H9 (cell line): ENCODE measurements at regions not wholly inside any gene's neighbourhood (a gene's known extent, or its start where the extent isn't known, plus 50 kb on each side); places are given as distances from the start of the nearest gene placed in this dataset.
A peak's percentile ranks its signal among the peaks of the same experiment; 100 is the strongest.
"Not testable (repeated sequence)": the region's sequence is repeated elsewhere in the genome, so short reads cannot be mapped to it uniquely, and the experiment has no call there.

Experiments used
- DNase-seq: peaks from one replicate; pipeline ENCODE4 v3.0.0-alpha.2; 2017
- H2AFZ ChIP-seq: one replicate; pipeline ENCODE4 v1.6.1; 2013; ENCODE audit warnings: mild to moderate bottlenecking, low read length, control low read depth, moderate library complexity
- H2AK5ac ChIP-seq: 2 replicates; pipeline ENCODE4 v1.6.1; 2013; ENCODE audit warnings: low read length, control low read depth, mixed read lengths; ENCODE audit not compliant: insufficient read length
- H2BK120ac ChIP-seq: one replicate; pipeline ENCODE4 v1.6.1; 2013; ENCODE audit warnings: low read depth, mild to moderate bottlenecking, low read length, control low read depth, inconsistent platforms; ENCODE audit not compliant: poor library complexity, severe bottlenecking
- H2BK12ac ChIP-seq: 2 replicates; pipeline ENCODE4 v1.6.1; 2013; ENCODE audit warnings: low read length, control low read depth, mixed read lengths, low read depth; ENCODE audit not compliant: insufficient read length
- H2BK15ac ChIP-seq: 2 replicates; pipeline ENCODE4 v1.6.1; 2013; ENCODE audit warnings: low read depth, low read length, control low read depth
- H2BK20ac ChIP-seq: one replicate; pipeline ENCODE4 v1.6.1; 2013; ENCODE audit warnings: low read depth, mild to moderate bottlenecking, low read length, control low read depth, inconsistent platforms; ENCODE audit not compliant: poor library complexity, severe bottlenecking
- H2BK5ac ChIP-seq: 2 replicates; pipeline ENCODE4 v1.6.1; 2013; ENCODE audit warnings: low read length, control low read depth, mixed read lengths; ENCODE audit not compliant: insufficient read length
- H3K14ac ChIP-seq: 2 replicates; pipeline ENCODE4 v1.6.1; 2013; ENCODE audit warnings: low read length, control low read depth; ENCODE audit not compliant: insufficient read depth
- H3K18ac ChIP-seq: 2 replicates; pipeline ENCODE4 v1.6.1; 2013; ENCODE audit warnings: low read depth, mild to moderate bottlenecking, mixed read lengths, low read length, control low read depth; ENCODE audit not compliant: insufficient read length
- H3K23ac ChIP-seq: 2 replicates; pipeline ENCODE4 v1.6.1; 2013; ENCODE audit warnings: low read length, control low read depth, mixed read lengths, low read depth; ENCODE audit not compliant: insufficient read length
- H3K23me2 ChIP-seq: 2 replicates; pipeline ENCODE4 v1.6.1; 2013; ENCODE audit warnings: low read depth, mild to moderate bottlenecking, mixed read lengths, low read length, control low read depth; ENCODE audit not compliant: insufficient read length, poor library complexity, severe bottlenecking
- H3K27ac ChIP-seq: 2 replicates; pipeline ENCODE4 v1.5.1; 2013; ENCODE audit warnings: low read length, control low read depth, mixed read lengths, low read depth; ENCODE audit not compliant: insufficient read length
- H3K27me3 ChIP-seq: 2 replicates; pipeline ENCODE4 v1.6.1; 2013; ENCODE audit warnings: low read length, control low read depth, inconsistent platforms; ENCODE audit not compliant: insufficient read depth
- H3K4ac ChIP-seq: 2 replicates; pipeline ENCODE4 v1.6.1; 2013; ENCODE audit warnings: low read depth, mild to moderate bottlenecking, control low read depth, inconsistent platforms, low read length, moderate library complexity
- H3K4me1 ChIP-seq: 2 replicates; pipeline ENCODE4 v1.6.1; 2013; ENCODE audit warnings: low read length, control low read depth, inconsistent platforms; ENCODE audit not compliant: insufficient read depth
- H3K4me2 ChIP-seq: 2 replicates; pipeline ENCODE4 v1.6.1; 2013; ENCODE audit warnings: low read length, control low read depth, mixed read lengths; ENCODE audit not compliant: insufficient read length, insufficient read depth
- H3K56ac ChIP-seq: 2 replicates; pipeline ENCODE4 v1.6.1; 2013; ENCODE audit warnings: low read depth, mild to moderate bottlenecking, mixed read lengths, low read length, control low read depth; ENCODE audit not compliant: insufficient read length
- H3K79me1 ChIP-seq: 2 replicates; pipeline ENCODE4 v1.6.1; 2013; ENCODE audit warnings: low read depth, mild to moderate bottlenecking, moderate library complexity, low read length, control low read depth, inconsistent platforms; ENCODE audit not compliant: insufficient read depth, poor library complexity, severe bottlenecking
- H3K79me2 ChIP-seq: 2 replicates; pipeline ENCODE4 v1.6.1; 2013; ENCODE audit warnings: low read length, control low read depth, inconsistent platforms; ENCODE audit not compliant: insufficient read depth
- H3K9ac ChIP-seq: 2 replicates; pipeline ENCODE4 v1.6.1; 2013; ENCODE audit warnings: low read length, control low read depth, mixed read lengths; ENCODE audit not compliant: insufficient read length; ENCODE audit errors: extremely low read depth
- H3K9me3 ChIP-seq: one replicate; pipeline ENCODE4 v1.6.1; 2013; ENCODE audit warnings: low read depth, low read length, inconsistent platforms; ENCODE audit not compliant: control insufficient read depth
- H3T11ph ChIP-seq: one replicate; pipeline ENCODE4 v1.6.1; 2013; ENCODE audit warnings: mild to moderate bottlenecking, low read length, control low read depth, inconsistent platforms
- H4K20me1 ChIP-seq: one replicate; pipeline ENCODE4 v1.6.1; 2013; ENCODE audit not compliant: control insufficient read depth, insufficient read length, insufficient read depth
- H4K5ac ChIP-seq: 2 replicates; pipeline ENCODE4 v1.6.1; 2013; ENCODE audit warnings: low read depth, mild to moderate bottlenecking, mixed read lengths, low read length, control low read depth; ENCODE audit not compliant: insufficient read length
- H4K8ac ChIP-seq: replicated peaks from 2 replicates; pipeline ENCODE4 v1.6.1; 2013; ENCODE audit warnings: low read length, control low read depth, mixed read lengths, low read depth; ENCODE audit not compliant: insufficient read length
- H4K91ac ChIP-seq: 2 replicates; pipeline ENCODE4 v1.6.1; 2013; ENCODE audit warnings: low read depth, mild to moderate bottlenecking, moderate library complexity, mixed read lengths, low read length, control low read depth; ENCODE audit not compliant: insufficient read length
- H3K27ac Mint-ChIP-seq, 3 experiments: 2 replicates in 2 of 3; 3 replicates in 1 of 3; pipeline ENCODE4 v1.8.0; 2020 to 2021; ENCODE audit warnings: mixed read lengths in 3 of 3, mild to moderate bottlenecking in 1 of 3, moderate library complexity in 1 of 3
- H3K27me3 Mint-ChIP-seq: 2 replicates; pipeline ENCODE4 v1.8.0; 2021; ENCODE audit warnings: low read depth, mild to moderate bottlenecking, moderate library complexity, mixed read lengths
- H3K36me3 Mint-ChIP-seq, 3 experiments: 2 replicates in 2 of 3; 3 replicates in 1 of 3; pipeline ENCODE4 v1.8.0; 2020 to 2021; ENCODE audit warnings: low read depth in 3 of 3, mixed read lengths in 3 of 3; ENCODE audit not compliant: insufficient read depth in 1 of 3
- H3K4me1 Mint-ChIP-seq, 2 experiments: 2 replicates each; pipeline ENCODE4 v1.8.0; 2020; ENCODE audit warnings: mixed read lengths in 2 of 2
- H3K4me3 Mint-ChIP-seq, 2 experiments: 2 replicates in 1 of 2; 3 replicates in 1 of 2; pipeline ENCODE4 v1.8.0; 2020 to 2021; ENCODE audit warnings: mild to moderate bottlenecking in 2 of 2, mixed read lengths in 2 of 2, moderate library complexity in 1 of 2
- H3K9me3 Mint-ChIP-seq, 2 experiments: 2 replicates in 1 of 2; 3 replicates in 1 of 2; pipeline ENCODE4 v1.8.0; 2020; ENCODE audit warnings: mild to moderate bottlenecking in 2 of 2, mixed read lengths in 2 of 2, moderate library complexity in 1 of 2
- WGBS: extraction: QIAGEN DNeasy Blood & Tissue Kit; methylation state at CpG from one replicate; pipeline ENCODE4 v1.1.7; 2013; ENCODE audit warnings: missing lambda C conversion rate, low lambda C conversion rate, mixed read lengths; ENCODE audit not compliant: insufficient read length; ENCODE audit errors: extremely low coverage; 5-methylcytosine and 5-hydroxymethylcytosine counted together
- TF ChIP-seq, protein P1 (sequence below): fragments of 200-600 bp; sonication (generic); conservative IDR thresholded peaks from 3 replicates; pipeline ENCODE4 v1.8.0; 2021; ENCODE audit warnings: antibody characterized with exemption, mild to moderate bottlenecking

DNA sequence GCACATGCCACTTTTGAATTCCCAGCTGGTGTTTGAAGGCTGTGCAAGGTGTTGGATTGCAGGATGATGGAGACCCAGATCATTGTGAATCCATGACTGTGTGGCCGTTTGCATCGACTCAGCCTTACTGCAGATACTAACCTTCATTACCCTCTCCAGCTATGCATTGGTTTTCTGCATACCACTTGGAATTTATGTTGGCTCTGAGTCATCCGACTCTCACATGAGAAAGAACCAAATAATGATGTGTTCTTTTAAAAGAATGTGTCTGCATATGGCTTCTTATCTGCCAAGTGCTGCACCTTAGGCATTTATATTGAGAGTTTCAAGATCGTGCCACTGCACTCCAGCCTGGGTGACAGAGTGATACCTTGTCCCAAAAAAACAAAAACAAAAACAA, 106.7 kb upstream of the PRKX start:
- no peaks in the 10 kb centered on the region for H3K9me3 ChIP-seq
- H2AK5ac ChIP-seq: no peak overlapping the region
- H4K8ac ChIP-seq: no peak overlapping the region
- H2BK12ac ChIP-seq: no peak overlapping the region
- H3K56ac ChIP-seq: no peak overlapping the region
- H2BK5ac ChIP-seq: no peak overlapping the region
- WGBS: no CpG with 5 or more reads among the region's 4 CpGs
- no peaks in the 10 kb centered on the region for H3K27me3 Mint-ChIP-seq
- no peak overlapping the region for H2BK20ac ChIP-seq
- H3K27ac Mint-ChIP-seq: peak overlapping the region in 2 of 3 experiments; percentile 22 to 64; a peak in 5 of 7 replicates
- no peak overlapping the region for H2AFZ ChIP-seq
- H3K79me2 ChIP-seq: no peaks in the 10 kb centered on the region
- no peak overlapping the region for H3K4ac ChIP-seq
- H3K4me3 Mint-ChIP-seq: no peak overlapping the region
- H3K18ac ChIP-seq: no peak overlapping the region
- no peaks in the 10 kb centered on the region for H3K9me3 Mint-ChIP-seq
- H3K4me1 ChIP-seq: peaks cover 2% of the 10 kb centered on the region; the same call in 1 of the 2 replicates
- no peak overlapping the region for H2BK120ac ChIP-seq
- TF ChIP-seq, protein P1, sequence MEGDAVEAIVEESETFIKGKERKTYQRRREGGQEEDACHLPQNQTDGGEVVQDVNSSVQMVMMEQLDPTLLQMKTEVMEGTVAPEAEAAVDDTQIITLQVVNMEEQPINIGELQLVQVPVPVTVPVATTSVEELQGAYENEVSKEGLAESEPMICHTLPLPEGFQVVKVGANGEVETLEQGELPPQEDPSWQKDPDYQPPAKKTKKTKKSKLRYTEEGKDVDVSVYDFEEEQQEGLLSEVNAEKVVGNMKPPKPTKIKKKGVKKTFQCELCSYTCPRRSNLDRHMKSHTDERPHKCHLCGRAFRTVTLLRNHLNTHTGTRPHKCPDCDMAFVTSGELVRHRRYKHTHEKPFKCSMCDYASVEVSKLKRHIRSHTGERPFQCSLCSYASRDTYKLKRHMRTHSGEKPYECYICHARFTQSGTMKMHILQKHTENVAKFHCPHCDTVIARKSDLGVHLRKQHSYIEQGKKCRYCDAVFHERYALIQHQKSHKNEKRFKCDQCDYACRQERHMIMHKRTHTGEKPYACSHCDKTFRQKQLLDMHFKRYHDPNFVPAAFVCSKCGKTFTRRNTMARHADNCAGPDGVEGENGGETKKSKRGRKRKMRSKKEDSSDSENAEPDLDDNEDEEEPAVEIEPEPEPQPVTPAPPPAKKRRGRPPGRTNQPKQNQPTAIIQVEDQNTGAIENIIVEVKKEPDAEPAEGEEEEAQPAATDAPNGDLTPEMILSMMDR: no peak
- no peak overlapping the region for H3K4me2 ChIP-seq
- no peak overlapping the region for H4K5ac ChIP-seq
- DNase-seq: no peak
- no peaks in the 10 kb centered on the region for H4K20me1 ChIP-seq
- H3K27me3 ChIP-seq: no peaks in the 10 kb centered on the region
- H3K23ac ChIP-seq: no peak overlapping the region
- H3K27ac ChIP-seq: no peak overlapping the region
- H3K23me2 ChIP-seq: peaks cover 9% of the 10 kb centered on the region
- no peak overlapping the region for H3K9ac ChIP-seq
- H4K91ac ChIP-seq: no peak overlapping the region
- H3K36me3 Mint-ChIP-seq: peaks cover 40 to 65% (median 52%) of the 10 kb centered on the region in 3 experiments
- no peak overlapping the region for H3K14ac ChIP-seq
- H3K79me1 ChIP-seq: no peaks in the 10 kb centered on the region
- H2BK15ac ChIP-seq: no peak overlapping the region
- H3K4me1 Mint-ChIP-seq: peaks cover 11 to 17% of the 10 kb centered on the region in 2 experiments
- no peak overlapping the region for H3T11ph ChIP-seq

DNA sequence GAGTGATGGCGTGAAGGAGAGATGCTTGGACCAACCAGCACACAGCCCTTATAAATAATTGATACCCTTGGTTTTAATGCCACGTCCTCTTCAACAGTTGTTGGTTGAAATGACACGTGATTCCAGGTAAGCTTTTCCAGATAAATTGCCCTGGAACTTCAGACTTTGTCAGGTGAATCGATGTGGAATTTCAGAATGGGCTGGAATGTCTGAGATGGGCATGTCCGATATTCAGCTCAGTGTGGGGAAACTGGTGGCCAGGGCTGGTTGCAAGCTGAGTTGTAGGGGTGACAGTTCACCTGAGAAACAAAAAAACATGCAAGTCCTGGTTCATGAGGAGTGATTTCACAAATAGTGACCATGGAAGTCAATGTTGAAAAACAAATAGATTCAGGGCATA, 104.0 kb upstream of the PRKX start:
- not testable (repeated sequence) for H3K27ac Mint-ChIP-seq, H3K27ac ChIP-seq, H3K79me1 ChIP-seq, H2AK5ac ChIP-seq, H3K9me3 Mint-ChIP-seq, H3K4ac ChIP-seq, H2AFZ ChIP-seq, H3K14ac ChIP-seq, H4K8ac ChIP-seq, H3K79me2 ChIP-seq, H3K27me3 Mint-ChIP-seq, H3T11ph ChIP-seq, H3K4me3 Mint-ChIP-seq, H3K27me3 ChIP-seq, H2BK12ac ChIP-seq, H2BK120ac ChIP-seq, H2BK20ac ChIP-seq, H2BK5ac ChIP-seq, H3K23ac ChIP-seq, H3K9me3 ChIP-seq, H4K20me1 ChIP-seq, H4K5ac ChIP-seq, DNase-seq, H3K9ac ChIP-seq, H3K56ac ChIP-seq, H3K23me2 ChIP-seq, H3K18ac ChIP-seq, H3K4me2 ChIP-seq, H4K91ac ChIP-seq, H3K4me1 ChIP-seq, H2BK15ac ChIP-seq
- WGBS: no CpG with 5 or more reads among the region's 5 CpGs
- Mint-ChIP-seq H3K4me1 (peaks cover 17 to 19% of the 10 kb centered on the region in 2 experiments), H3K36me3 (peaks cover 32 to 54% (median 43%) of the 10 kb centered on the region in 3 experiments)
